ENCODE measurements at regions not wholly inside any gene's neighbourhood (a gene's known extent, or its start where the extent isn't known, plus 50 kb on each side); places are given as distances from the start of the nearest gene placed in this dataset.

DNA sequence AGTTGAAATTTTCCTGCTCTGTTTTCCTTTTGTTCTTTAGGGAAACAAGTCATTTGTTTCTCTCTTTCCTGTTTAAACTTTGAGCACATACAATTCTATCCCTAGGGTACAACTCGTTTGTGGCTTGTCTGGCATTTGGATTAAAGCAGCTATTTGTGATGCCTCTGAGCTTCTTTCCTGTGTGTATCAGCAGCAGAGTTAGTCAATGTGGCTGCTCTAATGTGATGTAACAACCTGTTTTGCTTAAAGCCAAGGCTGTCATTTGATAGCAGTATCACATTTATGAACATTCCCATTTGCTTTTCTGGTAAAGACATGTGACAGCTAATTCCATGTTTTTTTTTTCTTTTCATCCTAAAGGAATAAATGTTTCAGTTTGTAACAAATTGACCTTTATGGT lies 314.3 kb upstream of the CHD1 start:
- TF ChIP-seq, protein P1, sequence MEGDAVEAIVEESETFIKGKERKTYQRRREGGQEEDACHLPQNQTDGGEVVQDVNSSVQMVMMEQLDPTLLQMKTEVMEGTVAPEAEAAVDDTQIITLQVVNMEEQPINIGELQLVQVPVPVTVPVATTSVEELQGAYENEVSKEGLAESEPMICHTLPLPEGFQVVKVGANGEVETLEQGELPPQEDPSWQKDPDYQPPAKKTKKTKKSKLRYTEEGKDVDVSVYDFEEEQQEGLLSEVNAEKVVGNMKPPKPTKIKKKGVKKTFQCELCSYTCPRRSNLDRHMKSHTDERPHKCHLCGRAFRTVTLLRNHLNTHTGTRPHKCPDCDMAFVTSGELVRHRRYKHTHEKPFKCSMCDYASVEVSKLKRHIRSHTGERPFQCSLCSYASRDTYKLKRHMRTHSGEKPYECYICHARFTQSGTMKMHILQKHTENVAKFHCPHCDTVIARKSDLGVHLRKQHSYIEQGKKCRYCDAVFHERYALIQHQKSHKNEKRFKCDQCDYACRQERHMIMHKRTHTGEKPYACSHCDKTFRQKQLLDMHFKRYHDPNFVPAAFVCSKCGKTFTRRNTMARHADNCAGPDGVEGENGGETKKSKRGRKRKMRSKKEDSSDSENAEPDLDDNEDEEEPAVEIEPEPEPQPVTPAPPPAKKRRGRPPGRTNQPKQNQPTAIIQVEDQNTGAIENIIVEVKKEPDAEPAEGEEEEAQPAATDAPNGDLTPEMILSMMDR (IDR thresholded peaks at IDR 0.05; ENCODE audit: borderline replicate concordance, extremely low read depth, low read length, poor library complexity, severe bottlenecking), result no peak
- no peak for TF ChIP-seq EZH2 (IDR thresholded peaks at IDR 0.05; ENCODE audit: borderline replicate concordance, low read depth, low read length, severe bottlenecking)
